Panc1 (cell line): ENCODE measurements at regions not wholly inside any gene's neighbourhood (a gene's known extent, or its start where the extent isn't known, plus 50 kb on each side); places are given as distances from the start of the nearest gene placed in this dataset.

ENCODE experiments used
- ATAC-seq: fragments of 200-7000 bp; cut with Tn5 transposase; 2 replicates; pipeline ENCODE4 v1.9.1; 2020; ENCODE audit warnings: mild to moderate bottlenecking, moderate library complexity
- BruUV-seq: library from RNA; stranded (reverse); fragments of 400-500 nt; replicated peaks from 2 replicates; lab custom pipeline; 2021; lab: Mats Ljungman, UMichigan
- CTCF ChIA-PET: fragments of 300-600 bp; sonication (Branson Sonifier 250); formaldehyde crosslinking; loops from one replicate; lab custom pipeline; 2022; ENCODE audit warnings: antibody characterized with exemption; lab: Charles Lee
- POLR2A ChIA-PET: fragments of 300-600 bp; sonication (Branson Sonifier 250); formaldehyde crosslinking; loops from one replicate; lab custom pipeline; 2022; ENCODE audit warnings: antibody characterized with exemption; lab: Charles Lee
- DNase-seq: peaks from one replicate; pipeline ENCODE4 v3.0.0-alpha.2; 2010; ENCODE audit warnings: low read depth, low spot score
- H3K27ac ChIP-seq: 2 replicates; pipeline ENCODE4 v1.5.1; 2011; ENCODE audit warnings: mild to moderate bottlenecking, low read length, inconsistent platforms
- H3K27me3 ChIP-seq: fragments of 200-500 bp; sonication (Bioruptor generic); 2 replicates; pipeline ENCODE4 v1.6.0; 2014; ENCODE audit warnings: low read length, inconsistent platforms; ENCODE audit not compliant: control insufficient read depth, insufficient read depth
- H3K36me3 ChIP-seq: fragments of 200-500 bp; sonication (Bioruptor generic); 2 replicates; pipeline ENCODE4 v1.5.1; 2014; ENCODE audit warnings: inconsistent platforms, mild to moderate bottlenecking, low read length, moderate library complexity; ENCODE audit not compliant: control insufficient read depth, insufficient read depth
- H3K4me1 ChIP-seq: 2 replicates; pipeline ENCODE4 v1.5.1; 2011; ENCODE audit warnings: inconsistent platforms, mild to moderate bottlenecking, low read length, moderate library complexity; ENCODE audit not compliant: control insufficient read depth, insufficient read depth
- H3K4me3 ChIP-seq, 2 experiments: 2 replicates each; pipeline ENCODE4 v1.5.1; 2011 to 2012; ENCODE audit warnings: low read depth in 2 of 2, low read length in 2 of 2, mild to moderate bottlenecking in 2 of 2, inconsistent platforms in 1 of 2, moderate library complexity in 1 of 2
- H3K9me3 ChIP-seq: fragments of 200-500 bp; sonication (Bioruptor generic); 2 replicates; pipeline ENCODE4 v1.5.1; 2014; ENCODE audit warnings: low read depth, mild to moderate bottlenecking, inconsistent platforms, low read length, moderate library complexity; ENCODE audit not compliant: control insufficient read depth, insufficient read depth
- POLR2AphosphoS5 ChIP-seq: IDR thresholded peaks from 2 replicates; pipeline ENCODE4 v1.6.1; 2012; ENCODE audit warnings: mild to moderate bottlenecking, low read depth, low read length, moderate library complexity
- SIN3A ChIP-seq: IDR thresholded peaks from 2 replicates; pipeline ENCODE4 v1.6.1; 2012; ENCODE audit warnings: low read depth, mild to moderate bottlenecking, low read length, moderate library complexity, borderline replicate concordance; ENCODE audit not compliant: insufficient read depth
- TCF7L2 ChIP-seq: IDR thresholded peaks from 2 replicates; pipeline ENCODE4 v1.6.1; 2011; ENCODE audit warnings: mild to moderate bottlenecking, low read depth, low read length, inconsistent platforms
- in situ Hi-C: cut with HindIII; loops from 2 replicates; pipeline ENCODE4 v1.10.0; 2016; ENCODE audit warnings: low sequenced_read_pairs, low pct_unique_long_range_greater_than_20kb
- intact Hi-C: fragments of 100-400 bp; cut with micrococcal nuclease; formaldehyde crosslinking; loops from one replicate; pipeline ENCODE4 v1.10.0; 2022; ENCODE audit not compliant: unreplicated experiment
- TF ChIP-seq, protein P1 (sequence below): fragments of 450-650 bp; IDR thresholded peaks from 2 replicates; pipeline ENCODE4 v1.5.1; 2017; ENCODE audit warnings: mild to moderate bottlenecking
- TF ChIP-seq, protein P2 (sequence below), 2 experiments: IDR thresholded peaks; 2 replicates each; pipeline ENCODE4 v1.6.1; 2011 to 2012; ENCODE audit warnings: low read depth in 2 of 2, control low read depth in 1 of 2, low read length in 1 of 2, mild to moderate bottlenecking in 1 of 2, moderate library complexity in 1 of 2; ENCODE audit not compliant: insufficient read depth in 1 of 2

DNA sequence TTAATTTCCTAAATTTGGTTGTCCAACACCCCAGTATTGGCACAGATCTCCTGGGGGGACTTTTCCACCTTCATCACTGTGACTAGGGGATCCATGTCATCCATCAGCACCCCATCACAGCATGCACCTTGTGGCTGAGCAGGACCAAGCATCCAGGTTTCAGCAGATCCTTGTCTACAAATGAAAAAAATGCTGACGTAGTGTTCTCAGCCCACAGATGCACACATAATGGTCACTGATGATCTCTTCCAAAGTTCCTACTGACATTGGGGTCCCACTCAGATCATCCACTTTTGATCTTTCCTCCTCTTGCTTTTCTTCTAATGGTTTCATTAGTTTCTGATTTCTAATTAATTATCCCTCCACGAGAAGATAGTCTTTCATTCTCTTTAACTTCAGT, 373.1 kb downstream of the TBX15 start:
- intact Hi-C loops (no loop called here), in situ Hi-C loops (no loop called here)
- TF ChIP-seq, protein P1, sequence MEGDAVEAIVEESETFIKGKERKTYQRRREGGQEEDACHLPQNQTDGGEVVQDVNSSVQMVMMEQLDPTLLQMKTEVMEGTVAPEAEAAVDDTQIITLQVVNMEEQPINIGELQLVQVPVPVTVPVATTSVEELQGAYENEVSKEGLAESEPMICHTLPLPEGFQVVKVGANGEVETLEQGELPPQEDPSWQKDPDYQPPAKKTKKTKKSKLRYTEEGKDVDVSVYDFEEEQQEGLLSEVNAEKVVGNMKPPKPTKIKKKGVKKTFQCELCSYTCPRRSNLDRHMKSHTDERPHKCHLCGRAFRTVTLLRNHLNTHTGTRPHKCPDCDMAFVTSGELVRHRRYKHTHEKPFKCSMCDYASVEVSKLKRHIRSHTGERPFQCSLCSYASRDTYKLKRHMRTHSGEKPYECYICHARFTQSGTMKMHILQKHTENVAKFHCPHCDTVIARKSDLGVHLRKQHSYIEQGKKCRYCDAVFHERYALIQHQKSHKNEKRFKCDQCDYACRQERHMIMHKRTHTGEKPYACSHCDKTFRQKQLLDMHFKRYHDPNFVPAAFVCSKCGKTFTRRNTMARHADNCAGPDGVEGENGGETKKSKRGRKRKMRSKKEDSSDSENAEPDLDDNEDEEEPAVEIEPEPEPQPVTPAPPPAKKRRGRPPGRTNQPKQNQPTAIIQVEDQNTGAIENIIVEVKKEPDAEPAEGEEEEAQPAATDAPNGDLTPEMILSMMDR: no peak
- TF ChIP-seq TCF7L2: no peak
- no peak for TF ChIP-seq POLR2AphosphoS5
- POLR2A ChIA-PET: no interaction called here
- Histone ChIP-seq H3K36me3 (no peaks in the 10 kb centered on the region), H3K4me1 (no peaks in the 10 kb centered on the region), H3K27ac (no peak overlapping the region), H3K27me3 (no peaks in the 10 kb centered on the region), H3K4me3 (no peak overlapping the region), H3K9me3 (no peaks in the 10 kb centered on the region)
- no peak for DNase-seq
- CTCF ChIA-PET: no interaction called here
- BruUV-seq: no TSS peak
- ATAC-seq: no peak

DNA sequence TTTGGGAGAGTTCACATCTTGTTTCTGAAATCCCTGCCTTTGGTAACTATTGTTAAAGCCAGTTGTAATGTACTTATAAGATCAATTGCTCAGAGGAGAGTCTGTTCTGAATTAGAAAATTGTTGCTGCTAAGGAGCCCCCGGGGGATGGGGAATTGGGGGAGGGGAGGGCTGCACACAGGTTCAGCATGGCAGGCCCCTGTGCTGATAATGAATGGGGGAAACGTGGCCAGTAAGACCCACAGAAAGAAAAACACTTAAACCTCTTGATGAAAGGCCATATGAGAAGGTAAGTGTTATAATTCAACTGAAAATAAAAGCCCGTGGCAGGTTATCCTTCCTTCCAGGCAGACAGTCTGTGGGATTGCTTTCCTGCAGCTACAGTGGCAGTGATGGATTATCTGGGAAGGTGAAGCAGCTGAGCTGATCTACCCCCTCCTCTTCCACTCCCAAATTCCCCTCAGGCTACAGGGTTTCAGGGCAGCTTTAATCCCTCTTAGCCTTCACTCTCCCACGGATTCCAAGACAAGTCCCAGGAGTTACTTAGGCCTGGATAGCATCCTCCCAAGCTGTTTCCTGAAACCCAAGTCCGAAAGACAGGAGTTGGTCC, 398.8 kb downstream of the TBX15 start:
- H3K4me3 ChIP-seq: no peak overlapping the region
- no peaks in the 10 kb centered on the region for H3K4me1 ChIP-seq
- ChIA-PET CTCF (no interaction called here), POLR2A (no interaction called here)
- no peak for ATAC-seq
- H3K36me3 ChIP-seq: no peaks in the 10 kb centered on the region
- in situ Hi-C loops (no loop called here), intact Hi-C loops (no loop called here)
- TF ChIP-seq TCF7L2 (no peak), SIN3A (no peak), POLR2AphosphoS5 (no peak)
- TF ChIP-seq, protein P1: no peak
- TF ChIP-seq, protein P2, sequence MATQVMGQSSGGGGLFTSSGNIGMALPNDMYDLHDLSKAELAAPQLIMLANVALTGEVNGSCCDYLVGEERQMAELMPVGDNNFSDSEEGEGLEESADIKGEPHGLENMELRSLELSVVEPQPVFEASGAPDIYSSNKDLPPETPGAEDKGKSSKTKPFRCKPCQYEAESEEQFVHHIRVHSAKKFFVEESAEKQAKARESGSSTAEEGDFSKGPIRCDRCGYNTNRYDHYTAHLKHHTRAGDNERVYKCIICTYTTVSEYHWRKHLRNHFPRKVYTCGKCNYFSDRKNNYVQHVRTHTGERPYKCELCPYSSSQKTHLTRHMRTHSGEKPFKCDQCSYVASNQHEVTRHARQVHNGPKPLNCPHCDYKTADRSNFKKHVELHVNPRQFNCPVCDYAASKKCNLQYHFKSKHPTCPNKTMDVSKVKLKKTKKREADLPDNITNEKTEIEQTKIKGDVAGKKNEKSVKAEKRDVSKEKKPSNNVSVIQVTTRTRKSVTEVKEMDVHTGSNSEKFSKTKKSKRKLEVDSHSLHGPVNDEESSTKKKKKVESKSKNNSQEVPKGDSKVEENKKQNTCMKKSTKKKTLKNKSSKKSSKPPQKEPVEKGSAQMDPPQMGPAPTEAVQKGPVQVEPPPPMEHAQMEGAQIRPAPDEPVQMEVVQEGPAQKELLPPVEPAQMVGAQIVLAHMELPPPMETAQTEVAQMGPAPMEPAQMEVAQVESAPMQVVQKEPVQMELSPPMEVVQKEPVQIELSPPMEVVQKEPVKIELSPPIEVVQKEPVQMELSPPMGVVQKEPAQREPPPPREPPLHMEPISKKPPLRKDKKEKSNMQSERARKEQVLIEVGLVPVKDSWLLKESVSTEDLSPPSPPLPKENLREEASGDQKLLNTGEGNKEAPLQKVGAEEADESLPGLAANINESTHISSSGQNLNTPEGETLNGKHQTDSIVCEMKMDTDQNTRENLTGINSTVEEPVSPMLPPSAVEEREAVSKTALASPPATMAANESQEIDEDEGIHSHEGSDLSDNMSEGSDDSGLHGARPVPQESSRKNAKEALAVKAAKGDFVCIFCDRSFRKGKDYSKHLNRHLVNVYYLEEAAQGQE (IDR thresholded peaks at IDR 0.05; ENCODE audit: insufficient read depth in 1 of 2, low read depth in 2 of 2, low read length in 1 of 2): no peak
- DNase-seq: no peak
- no TSS peak for BruUV-seq
- no peaks in the 10 kb centered on the region for H3K27me3 ChIP-seq
- H3K9me3 ChIP-seq: no peaks in the 10 kb centered on the region
- no peak overlapping the region for H3K27ac ChIP-seq
